H1 (cell line): ENCODE measurements at regions not wholly inside any gene's neighbourhood (a gene's known extent, or its start where the extent isn't known, plus 50 kb on each side); places are given as distances from the start of the nearest gene placed in this dataset.

Experiments
- CTCF ChIA-PET: fragments of 300-600 bp; sonication (Branson Sonifier 250); formaldehyde crosslinking; loops from one replicate; lab custom pipeline; 2021; ENCODE audit not compliant: partially characterized antibody; lab: Charles Lee
- POLR2A ChIA-PET: fragments of 300-600 bp; sonication (Branson Sonifier 250); formaldehyde crosslinking; loops from one replicate; lab custom pipeline; 2021; ENCODE audit warnings: inconsistent platforms; ENCODE audit not compliant: partially characterized antibody; lab: Charles Lee
- DNase-seq, 2 experiments: peaks; one replicate each; pipeline versions ENCODE4 v3.0.0 to v3.0.0-alpha.2; 2010 to 2022; ENCODE audit warnings: low spot score in 2 of 2, low read depth in 1 of 2, mixed read lengths in 1 of 2
- FAIRE-seq: peaks from 2 replicates; lab custom pipeline; 2011; peaks lifted over from hg19 to GRCh38; lab: Jason Lieb, UNC
- H2AFZ ChIP-seq: 2 replicates; pipeline ENCODE4 v1.8.1; 2012; ENCODE audit warnings: low read length, inconsistent platforms
- H2AK5ac ChIP-seq: 2 replicates; pipeline ENCODE4 v1.6.1; 2013; ENCODE audit warnings: low read depth, low read length
- H2BK120ac ChIP-seq: replicated peaks from 2 replicates; pipeline ENCODE3; 2013; ENCODE audit warnings: low read depth, low read length, inconsistent platforms
- H2BK12ac ChIP-seq: 2 replicates; pipeline ENCODE4 v1.6.1; 2013; ENCODE audit warnings: low read depth, low read length
- H2BK15ac ChIP-seq: 2 replicates; pipeline ENCODE4 v1.6.1; 2013; ENCODE audit warnings: low read length
- H2BK20ac ChIP-seq: 2 replicates; pipeline ENCODE4 v1.6.1; 2013; ENCODE audit warnings: low read length
- H2BK5ac ChIP-seq: 2 replicates; pipeline ENCODE4 v1.6.1; 2013; ENCODE audit warnings: low read depth, low read length
- H3K14ac ChIP-seq: 2 replicates; pipeline ENCODE4 v1.6.1; 2013; ENCODE audit warnings: inconsistent platforms; ENCODE audit not compliant: insufficient read length
- H3K18ac ChIP-seq: 2 replicates; pipeline ENCODE4 v1.6.1; 2013; ENCODE audit warnings: low read length; ENCODE audit errors: extremely low read depth
- H3K23ac ChIP-seq: 2 replicates; pipeline ENCODE4 v1.6.1; 2013; ENCODE audit warnings: inconsistent platforms; ENCODE audit not compliant: insufficient read length
- H3K23me2 ChIP-seq: 2 replicates; pipeline ENCODE4 v1.6.1; 2013; ENCODE audit warnings: low read depth, low read length
- H3K27ac ChIP-seq: 2 replicates; pipeline ENCODE4 v1.6.1; 2011; ENCODE audit warnings: low read depth, low read length, inconsistent platforms
- H3K27me3 ChIP-seq, 4 experiments: replicated peaks in 1 of 4; 1 replicate in 1 of 4; 2 replicates in 3 of 4; pipeline versions ENCODE4 v1.6.1 to v1.8.1; 2011 to 2013; ENCODE audit warnings: low read length in 3 of 4, mild to moderate bottlenecking in 3 of 4, inconsistent platforms in 2 of 4, mixed read lengths in 2 of 4, moderate library complexity in 1 of 4; ENCODE audit not compliant: control insufficient read depth in 3 of 4, insufficient read depth in 3 of 4; ENCODE audit errors: extremely low read depth in 1 of 4
- H3K36me3 ChIP-seq, 4 experiments: 2 replicates each; pipeline versions ENCODE4 v1.6.1 to v1.8.1; 2011 to 2013; ENCODE audit warnings: mild to moderate bottlenecking in 4 of 4, low read length in 3 of 4, moderate library complexity in 2 of 4, control low read depth in 1 of 4, inconsistent platforms in 1 of 4; ENCODE audit not compliant: insufficient read depth in 4 of 4, control insufficient read depth in 2 of 4
- H3K4ac ChIP-seq: replicated peaks from 2 replicates; pipeline ENCODE3; 2013; ENCODE audit warnings: low read length, low read depth, mixed read lengths, inconsistent platforms; ENCODE audit not compliant: insufficient read length
- H3K4me1 ChIP-seq, 4 experiments: replicated peaks in 1 of 4; 1 replicate in 1 of 4; 2 replicates in 3 of 4; pipeline versions ENCODE4 v1.6.1 to v1.8.1; 2011 to 2013; ENCODE audit warnings: low read length in 3 of 4, inconsistent platforms in 2 of 4, mixed read lengths in 1 of 4; ENCODE audit not compliant: insufficient read depth in 4 of 4, control insufficient read depth in 3 of 4
- H3K4me2 ChIP-seq, 2 experiments: 2 replicates each; pipeline versions ENCODE4 v1.6.1 to v1.8.1; 2011 to 2013; ENCODE audit warnings: low read depth in 2 of 2, low read length in 2 of 2, control low read depth in 1 of 2, inconsistent platforms in 1 of 2, mild to moderate bottlenecking in 1 of 2; ENCODE audit not compliant: insufficient read depth in 1 of 2
- H3K4me3 ChIP-seq, 4 experiments: fragments of 200-600, 300-600 bp in 1 of 4; sonication (generic), shearing (Covaris generic), sonication (Bioruptor Twin) in 1 of 4; 2 replicates each; pipeline versions ENCODE4 v1.5.1 to v1.8.1; 2011 to 2016; ENCODE audit warnings: low read length in 4 of 4, low read depth in 3 of 4, control low read depth in 2 of 4, inconsistent platforms in 2 of 4, mild to moderate bottlenecking in 2 of 4, mixed read lengths in 1 of 4, moderate library complexity in 1 of 4; ENCODE audit not compliant: insufficient read depth in 2 of 4; ENCODE audit errors: extremely low read depth in 1 of 4
- H3K56ac ChIP-seq: replicated peaks from 2 replicates; pipeline ENCODE3; 2013; ENCODE audit warnings: low read depth, mild to moderate bottlenecking, mixed read lengths, low read length, inconsistent platforms; ENCODE audit not compliant: insufficient read length
- H3K79me1 ChIP-seq: 2 replicates; pipeline ENCODE4 v1.6.1; 2013; ENCODE audit warnings: low read depth, low read length, control low read depth
- H3K79me2 ChIP-seq, 2 experiments: 2 replicates each; pipeline versions ENCODE4 v1.6.1 to v1.8.1; 2012 to 2013; ENCODE audit warnings: low read length in 2 of 2, mild to moderate bottlenecking in 2 of 2, inconsistent platforms in 1 of 2; ENCODE audit not compliant: insufficient read depth in 2 of 2, control insufficient read depth in 1 of 2
- H3K9ac ChIP-seq, 4 experiments: replicated peaks in 1 of 4; 1 replicate in 1 of 4; 2 replicates in 3 of 4; pipeline versions ENCODE4 v1.6.1 to v1.8.1; 2011 to 2013; ENCODE audit warnings: low read depth in 3 of 4, low read length in 3 of 4, control low read depth in 2 of 4, mild to moderate bottlenecking in 2 of 4, moderate library complexity in 2 of 4, inconsistent platforms in 1 of 4; ENCODE audit errors: extremely low read depth in 1 of 4
- H3K9me3 ChIP-seq, 2 experiments: 2 replicates each; pipeline versions ENCODE4 v1.6.1 to v1.8.1; 2012 to 2013; ENCODE audit warnings: mild to moderate bottlenecking in 2 of 2, moderate library complexity in 2 of 2, control low read depth in 1 of 2, inconsistent platforms in 1 of 2, low read depth in 1 of 2, low read length in 1 of 2, mixed read lengths in 1 of 2; ENCODE audit not compliant: insufficient read depth in 2 of 2
- H4K20me1 ChIP-seq, 2 experiments: replicated peaks in 1 of 2; 2 replicates each; pipeline versions ENCODE3 to v1.8.1; 2011 to 2013; ENCODE audit warnings: inconsistent platforms in 2 of 2, low read length in 2 of 2, mild to moderate bottlenecking in 1 of 2; ENCODE audit not compliant: insufficient read depth in 2 of 2, control insufficient read depth in 1 of 2
- H4K5ac ChIP-seq: 2 replicates; pipeline ENCODE4 v1.6.1; 2013; ENCODE audit warnings: low read length, low read depth, mixed read lengths, inconsistent platforms; ENCODE audit not compliant: insufficient read length
- H4K8ac ChIP-seq: 2 replicates; pipeline ENCODE4 v1.8.0; 2013; ENCODE audit warnings: mild to moderate bottlenecking, moderate library complexity, low read length, inconsistent platforms; ENCODE audit not compliant: insufficient read depth; ENCODE audit errors: extremely low read depth
- H4K91ac ChIP-seq: replicated peaks from 2 replicates; pipeline ENCODE3; 2013; ENCODE audit warnings: low read length, mixed read lengths, inconsistent platforms; ENCODE audit not compliant: insufficient read length
- CBX5 ChIP-seq: fragments of 300-800, 300-1000 bp; sonication (generic); IDR thresholded peaks from 2 replicates; pipeline ENCODE4 v1.7.1; 2016; ENCODE audit warnings: antibody characterized with exemption, low read length, low read depth
- CEBPB ChIP-seq: IDR thresholded peaks from 2 replicates; pipeline ENCODE4 v1.6.1; 2012; ENCODE audit warnings: low read depth, low read length
- CREB1 ChIP-seq: IDR thresholded peaks from 2 replicates; pipeline ENCODE4 v1.6.1; 2012; ENCODE audit warnings: inconsistent platforms
- SAP30 ChIP-seq: fragments of 300-600 bp; sonication (generic); IDR thresholded peaks from 2 replicates; pipeline ENCODE4 v1.7.1; 2012; ENCODE audit warnings: low read length, moderate library complexity, mild to moderate bottlenecking, inconsistent platforms; ENCODE audit not compliant: insufficient read depth, insufficient replicate concordance
- SIX5 ChIP-seq: IDR thresholded peaks from 2 replicates; pipeline ENCODE4 v1.6.1; 2011; ENCODE audit warnings: mild to moderate bottlenecking, low read depth, low read length
- TEAD4 ChIP-seq: IDR thresholded peaks from 2 replicates; pipeline ENCODE4 v1.6.1; 2012; ENCODE audit warnings: low read depth, low read length, inconsistent platforms, mixed read lengths
- WGBS, 2 experiments: shearing (Covaris generic) in 1 of 2; methylation state at CpG; one replicate each; pipeline versions ENCODE4 v1.1.6 to v1.1.7; 2013 to 2015; ENCODE audit warnings: low lambda C conversion rate in 2 of 2, mixed read lengths in 2 of 2, inconsistent platforms in 1 of 2, low coverage in 1 of 2, missing lambda C conversion rate in 1 of 2; ENCODE audit not compliant: insufficient replicate concordance in 2 of 2, insufficient coverage in 1 of 2, insufficient read length in 1 of 2; ENCODE audit errors: extremely low coverage in 1 of 2, missing lambda C conversion rate in 1 of 2; 5-methylcytosine and 5-hydroxymethylcytosine counted together

GRCh38 chr18:25679491-25679890 is 327.5 kb upstream of the ZNF521 start:
- POLR2A ChIA-PET: no interaction called here
- H4K91ac ChIP-seq: no peak overlapping the region
- H4K20me1 ChIP-seq: no peaks in the 10 kb centered on the region
- H3K79me2 ChIP-seq: no peaks in the 10 kb centered on the region
- peaks cover 0 to 4% of the 10 kb centered on the region in 2 experiments; a peak in 1 of 4 replicates for H3K9me3 ChIP-seq
- no peaks in the 10 kb centered on the region for H3K23me2 ChIP-seq
- H3K4me1 ChIP-seq: peaks cover 8 to 25% (median 15%) of the 10 kb centered on the region in 4 experiments
- WGBS, 2 experiments: 44% methylated on average over 2 of the region's 2 CpGs; no CpG with 5 or more reads in 1 of the 2 experiments
- no peak overlapping the region for H2BK120ac ChIP-seq
- no peak for TF ChIP-seq CREB1
- no peak for TF ChIP-seq SIX5
- TF ChIP-seq TEAD4: no peak
- TF ChIP-seq CBX5: no peak
- TF ChIP-seq CEBPB: no peak
- TF ChIP-seq SAP30: no peak
- no peak overlapping the region for H3K4ac ChIP-seq
- no peak overlapping the region for H2AK5ac ChIP-seq
- no peak overlapping the region for H2BK15ac ChIP-seq
- H3K9ac ChIP-seq: peak overlapping the region in 1 of 4 experiments; percentile 34; a peak in 1 of 7 replicates
- H3K4me3 ChIP-seq: no peak overlapping the region
- H3K18ac ChIP-seq: no peak overlapping the region
- no peak overlapping the region for H4K5ac ChIP-seq
- H3K27me3 ChIP-seq: no peaks in the 10 kb centered on the region
- DNase-seq (no peak), FAIRE-seq (no peak)
- no peak overlapping the region for H2BK20ac ChIP-seq
- H3K79me1 ChIP-seq: no peaks in the 10 kb centered on the region
- H3K14ac ChIP-seq: no peak overlapping the region
- H3K36me3 ChIP-seq: no peaks in the 10 kb centered on the region
- no peak overlapping the region for H3K56ac ChIP-seq
- no peak overlapping the region for H3K23ac ChIP-seq
- H2AFZ ChIP-seq: no peak overlapping the region
- H3K27ac ChIP-seq: no peak overlapping the region
- H2BK5ac ChIP-seq: no peak overlapping the region
- CTCF ChIA-PET: no interaction called here
- no peak overlapping the region for H2BK12ac ChIP-seq
- no peak overlapping the region for H4K8ac ChIP-seq
- peak overlapping the region in 1 of 2 experiments; percentile 2; a peak in 1 of 4 replicates for H3K4me2 ChIP-seq
